ENCODE measurements at regions not wholly inside any gene's neighbourhood (a gene's known extent, or its start where the extent isn't known, plus 50 kb on each side); places are given as distances from the start of the nearest gene placed in this dataset.

- H3K4me3 ChIP-seq (ENCODE audit: low read depth, low read length) = no peak overlapping the region
- no peak for DNase-seq (ENCODE audit: low read depth)
- no peak for TF ChIP-seq CTCF (conservative IDR thresholded peaks at IDR 0.05; ENCODE audit: low read depth, low read length)
These were observed 413.7 kb upstream of the FSHR start for GRCh38 chr2:49567811-49568600.

GRCh38 chr2:49567021-49567420, 412.7 kb upstream of the FSHR start:
- DNase-seq (ENCODE audit: low read depth) = no peak
- H3K4me3 ChIP-seq (ENCODE audit: low read depth, low read length) = no peak overlapping the region
- TF ChIP-seq CTCF (conservative IDR thresholded peaks at IDR 0.05; ENCODE audit: low read depth, low read length) = no peak

GRCh38 chr2:49553658-49554057, 399.3 kb upstream of the FSHR start:
- no peak for TF ChIP-seq CTCF (conservative IDR thresholded peaks at IDR 0.05; ENCODE audit: low read depth, low read length)
- no peak for DNase-seq (ENCODE audit: low read depth)
- H3K4me3 ChIP-seq (ENCODE audit: low read depth, low read length) = no peak overlapping the region

GRCh38 chr2:49532702-49533101, 378.4 kb upstream of the FSHR start:
- no peak for TF ChIP-seq CTCF (conservative IDR thresholded peaks at IDR 0.05; ENCODE audit: low read depth, low read length)

GRCh38 chr2:49515996-49516782, 361.9 kb upstream of the FSHR start:
- no peak overlapping the region for H3K4me3 ChIP-seq (ENCODE audit: low read depth, low read length)
- TF ChIP-seq CTCF (conservative IDR thresholded peaks at IDR 0.05; ENCODE audit: low read depth, low read length) = no peak
- DNase-seq (ENCODE audit: low read depth) = no peak

More at GRCh38 chr2:49532702-49533101, 378.4 kb upstream of the FSHR start:
- no peak for DNase-seq (ENCODE audit: low read depth)
- H3K4me3 ChIP-seq (ENCODE audit: low read depth, low read length) = no peak overlapping the region

GRCh38 chr2:49514201-49514600, 359.9 kb upstream of the FSHR start:
- no peak overlapping the region for H3K4me3 ChIP-seq (ENCODE audit: low read depth, low read length)
- no peak for TF ChIP-seq CTCF (conservative IDR thresholded peaks at IDR 0.05; ENCODE audit: low read depth, low read length)
- no peak for DNase-seq (ENCODE audit: low read depth)

All from epithelial cell of proximal tubule (primary cell).